ENCODE measurements at regions not wholly inside any gene's neighbourhood (a gene's known extent, or its start where the extent isn't known, plus 50 kb on each side); places are given as distances from the start of the nearest gene placed in this dataset.

GRCh38 chr7:112395411-112395810, 54.8 kb upstream of the IFRD1 start:
- DNase-seq (ENCODE audit: low spot score), result no peak
- Histone ChIP-seq H3K9me2 (ENCODE audit: insufficient read depth, low read length) (no peaks in the 10 kb centered on the region), H2AFZ (ENCODE audit: low read length) (no peak overlapping the region)

DNA sequence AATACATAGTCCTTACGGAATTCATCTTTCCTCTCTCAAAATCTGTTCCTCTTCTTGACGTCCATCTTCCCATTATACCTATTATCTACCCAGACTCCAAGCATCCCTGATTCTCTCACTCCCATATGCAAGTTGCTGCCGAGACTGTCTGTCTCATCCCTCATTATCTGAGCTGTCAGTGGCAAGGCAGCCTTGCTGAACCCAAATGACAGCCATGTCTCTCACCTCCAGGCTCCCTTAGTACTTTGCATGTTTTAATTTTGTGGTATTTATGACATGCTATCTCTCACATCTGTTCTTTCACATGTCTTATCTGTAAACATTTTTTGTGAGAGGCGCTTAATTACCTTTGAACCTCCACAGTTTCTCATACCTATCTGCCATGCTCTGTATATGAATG, 54.4 kb upstream of the IFRD1 start:
- TF ChIP-seq EZH2phosphoT487 (IDR thresholded peaks at IDR 0.05; ENCODE audit: borderline replicate concordance, low read depth, low read length) (no peak), CTCF (conservative IDR thresholded peaks at IDR 0.05; ENCODE audit: low read length) (no peak)
- no peak overlapping the region for H3K27ac ChIP-seq (ENCODE audit: low read depth, low read length, poor library complexity, severe bottlenecking)
- H2AFZ ChIP-seq (ENCODE audit: low read length), result no peak overlapping the region
- peaks cover 11% of the 10 kb centered on the region for H3K4me1 ChIP-seq (ENCODE audit: insufficient read depth, low read length, poor library complexity, severe bottlenecking)
- H3K79me2 ChIP-seq (ENCODE audit: insufficient read depth, low read depth, low read length), result no peaks in the 10 kb centered on the region
- no peaks in the 10 kb centered on the region for H4K20me1 ChIP-seq (ENCODE audit: insufficient read depth, low read length)
- intact Hi-C loops (cut with micrococcal nuclease; ENCODE audit: unreplicated experiment), result no loop called here
- H3K4me2 ChIP-seq (ENCODE audit: low read length), result no peak overlapping the region
- DNase-seq (ENCODE audit: low spot score), result no peak
- BruUV-seq (replicated peaks), result no TSS peak
- H3K36me3 ChIP-seq (ENCODE audit: insufficient read depth, low read length), result no peaks in the 10 kb centered on the region
- POLR2A ChIA-PET, result interaction anchor here (0.7 to 1.7 kb wide), 3 partner anchors 12 to 104 kb away, joined by 3 to 5 read pairs (median 3); no protein-coding TSS in a partner anchor
- CTCF ChIA-PET (ENCODE audit: unreplicated experiment), result no interaction called here
- no peaks in the 10 kb centered on the region for H3K9me2 ChIP-seq (ENCODE audit: insufficient read depth, low read length)
- H3K4me3 ChIP-seq (ENCODE audit: low read depth, low read length, poor library complexity, severe bottlenecking), result no peak overlapping the region
- H3K9me3 ChIP-seq (ENCODE audit: low read length), result no peaks in the 10 kb centered on the region

More at GRCh38 chr7:112395411-112395810, 54.8 kb upstream of the IFRD1 start:
- no peaks in the 10 kb centered on the region for H3K36me3 ChIP-seq (ENCODE audit: insufficient read depth, low read length)
- H4K20me1 ChIP-seq (ENCODE audit: insufficient read depth, low read length), result no peaks in the 10 kb centered on the region
- TF ChIP-seq EZH2phosphoT487 (IDR thresholded peaks at IDR 0.05; ENCODE audit: borderline replicate concordance, low read depth, low read length) (no peak), CTCF (conservative IDR thresholded peaks at IDR 0.05; ENCODE audit: low read length) (no peak)
- no peak overlapping the region for H3K4me3 ChIP-seq (ENCODE audit: low read depth, low read length, poor library complexity, severe bottlenecking)
- peaks cover 11% of the 10 kb centered on the region for H3K4me1 ChIP-seq (ENCODE audit: insufficient read depth, low read length, poor library complexity, severe bottlenecking)
- no TSS peak for BruUV-seq (replicated peaks)
- ChIA-PET POLR2A (interaction anchor here (0.6 to 1.7 kb wide), 2 partner anchors 18 to 51 kb away, joined by 3 to 5 read pairs; no protein-coding TSS in a partner anchor), CTCF (ENCODE audit: unreplicated experiment) (no interaction called here)
- intact Hi-C loops (cut with micrococcal nuclease; ENCODE audit: unreplicated experiment), result no loop called here
- no peak overlapping the region for H3K4me2 ChIP-seq (ENCODE audit: low read length)
- no peak overlapping the region for H3K27ac ChIP-seq (ENCODE audit: low read depth, low read length, poor library complexity, severe bottlenecking)
- H3K9me3 ChIP-seq (ENCODE audit: low read length), result no peaks in the 10 kb centered on the region
- no peaks in the 10 kb centered on the region for H3K79me2 ChIP-seq (ENCODE audit: insufficient read depth, low read depth, low read length)

DNA sequence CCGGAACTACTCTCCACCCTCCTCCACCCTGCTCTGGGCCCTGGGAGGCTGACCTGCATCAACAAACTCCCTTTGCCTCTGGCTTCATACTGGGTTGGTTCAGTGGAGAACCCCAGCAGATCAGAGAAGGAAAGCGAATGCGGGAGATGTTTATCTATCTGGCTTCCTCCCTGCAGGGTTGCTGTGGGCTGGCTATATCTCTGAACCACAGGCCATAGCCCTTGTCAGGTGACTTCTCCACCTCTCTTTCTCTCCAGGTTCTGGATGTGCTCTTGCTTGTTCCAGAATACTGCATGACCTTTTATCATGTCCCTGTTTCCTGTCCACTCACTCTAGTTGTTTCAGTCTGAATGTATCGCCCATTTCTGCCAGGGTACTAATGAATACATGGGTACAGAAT, 51.7 kb upstream of the IFRD1 start:
- Histone ChIP-seq H3K79me2 (ENCODE audit: insufficient read depth, low read depth, low read length) (no peaks in the 10 kb centered on the region), H3K9me2 (ENCODE audit: insufficient read depth, low read length) (no peaks in the 10 kb centered on the region), H2AFZ (ENCODE audit: low read length) (no peak overlapping the region), H3K27ac (ENCODE audit: low read depth, low read length, poor library complexity, severe bottlenecking) (no peak overlapping the region), H3K4me2 (ENCODE audit: low read length) (no peak overlapping the region), H3K4me3 (ENCODE audit: low read depth, low read length, poor library complexity, severe bottlenecking) (no peak overlapping the region), H3K4me1 (ENCODE audit: insufficient read depth, low read length, poor library complexity, severe bottlenecking) (no peaks in the 10 kb centered on the region), H4K20me1 (ENCODE audit: insufficient read depth, low read length) (no peaks in the 10 kb centered on the region), H3K9me3 (ENCODE audit: low read length) (no peaks in the 10 kb centered on the region), H3K36me3 (ENCODE audit: insufficient read depth, low read length) (no peaks in the 10 kb centered on the region)
- DNase-seq (ENCODE audit: low spot score), result no peak
- POLR2A ChIA-PET, result interaction anchor here (1.3 kb wide), 1 partner anchor 19 kb away, joined by 3 read pairs; no protein-coding TSS in a partner anchor
- CTCF ChIA-PET (ENCODE audit: unreplicated experiment), result no interaction called here
- BruUV-seq (replicated peaks), result no TSS peak
- TF ChIP-seq EZH2phosphoT487 (IDR thresholded peaks at IDR 0.05; ENCODE audit: borderline replicate concordance, low read depth, low read length) (no peak), CTCF (conservative IDR thresholded peaks at IDR 0.05; ENCODE audit: low read length) (no peak)
- intact Hi-C loops (cut with micrococcal nuclease; ENCODE audit: unreplicated experiment), result no loop called here

Measured in OCI-LY7 (cell line).